ENCODE measurements at regions not wholly inside any gene's neighbourhood (a gene's known extent, or its start where the extent isn't known, plus 50 kb on each side); places are given as distances from the start of the nearest gene placed in this dataset.

DNA sequence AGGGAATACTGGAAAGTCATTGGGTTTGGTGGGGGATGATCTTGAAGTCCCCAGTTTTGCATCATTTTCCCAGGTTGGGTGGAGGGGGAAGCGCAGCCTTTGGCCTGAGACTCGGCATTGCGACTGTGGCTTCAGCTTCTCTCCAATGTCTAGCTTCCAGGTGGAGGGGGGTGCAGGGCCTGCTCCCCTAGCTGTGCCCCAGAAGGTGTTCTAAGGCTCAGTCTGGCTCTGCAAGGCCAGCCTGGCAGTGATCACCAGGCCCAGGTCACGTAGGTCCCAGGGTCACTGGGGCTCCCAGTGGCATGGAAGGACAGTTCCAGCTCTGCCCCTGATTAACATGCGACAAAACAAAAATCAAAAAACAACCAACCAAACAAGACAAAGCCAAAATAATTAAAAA lies 56.9 kb upstream of the HAAO start:
- POLR2A ChIA-PET: no interaction called here
- TF ChIP-seq, protein P1, sequence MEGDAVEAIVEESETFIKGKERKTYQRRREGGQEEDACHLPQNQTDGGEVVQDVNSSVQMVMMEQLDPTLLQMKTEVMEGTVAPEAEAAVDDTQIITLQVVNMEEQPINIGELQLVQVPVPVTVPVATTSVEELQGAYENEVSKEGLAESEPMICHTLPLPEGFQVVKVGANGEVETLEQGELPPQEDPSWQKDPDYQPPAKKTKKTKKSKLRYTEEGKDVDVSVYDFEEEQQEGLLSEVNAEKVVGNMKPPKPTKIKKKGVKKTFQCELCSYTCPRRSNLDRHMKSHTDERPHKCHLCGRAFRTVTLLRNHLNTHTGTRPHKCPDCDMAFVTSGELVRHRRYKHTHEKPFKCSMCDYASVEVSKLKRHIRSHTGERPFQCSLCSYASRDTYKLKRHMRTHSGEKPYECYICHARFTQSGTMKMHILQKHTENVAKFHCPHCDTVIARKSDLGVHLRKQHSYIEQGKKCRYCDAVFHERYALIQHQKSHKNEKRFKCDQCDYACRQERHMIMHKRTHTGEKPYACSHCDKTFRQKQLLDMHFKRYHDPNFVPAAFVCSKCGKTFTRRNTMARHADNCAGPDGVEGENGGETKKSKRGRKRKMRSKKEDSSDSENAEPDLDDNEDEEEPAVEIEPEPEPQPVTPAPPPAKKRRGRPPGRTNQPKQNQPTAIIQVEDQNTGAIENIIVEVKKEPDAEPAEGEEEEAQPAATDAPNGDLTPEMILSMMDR (IDR thresholded peaks at IDR 0.05; ENCODE audit: control extremely low read depth, extremely low read depth, low read depth, missing control alignments): no peak
- DNase-seq (ENCODE audit: extremely low spot score): no peak
- CTCF ChIA-PET: interaction anchor here (1.0 to 3.6 kb wide), 4 partner anchors 9 to 21 kb away, joined by 3 to 13 read pairs (median 6); no protein-coding TSS in a partner anchor

DNA sequence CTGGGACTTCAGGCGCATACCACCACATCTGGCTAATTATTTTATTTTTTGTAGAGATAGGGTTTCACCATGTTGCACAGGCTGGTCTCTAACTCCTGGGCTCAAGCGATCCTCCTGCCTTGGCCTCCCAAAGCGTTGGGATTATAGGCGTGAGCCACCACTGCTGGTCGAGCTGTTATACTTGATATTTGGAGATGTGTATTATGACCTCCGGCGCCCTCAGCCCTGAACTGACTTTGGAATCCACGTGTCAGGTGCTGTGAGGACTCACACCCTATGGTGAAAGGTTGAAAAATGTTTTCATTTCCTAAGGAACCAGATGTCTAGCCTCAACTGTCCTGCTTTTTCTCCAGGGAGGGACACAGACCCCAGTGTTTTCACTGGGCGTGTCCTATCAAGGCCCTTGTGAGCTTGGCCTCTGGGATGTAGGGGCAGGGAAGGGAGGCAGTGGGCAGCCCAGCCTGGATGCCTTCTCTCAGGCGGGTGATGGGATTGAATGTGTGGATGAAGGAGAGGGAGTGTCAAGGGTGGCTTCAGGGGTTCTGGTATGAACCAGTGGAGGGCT lies 56.4 kb upstream of the HAAO start:
- CTCF ChIA-PET: interaction anchor here (1.0 to 3.6 kb wide), 4 partner anchors 9 to 20 kb away, joined by 3 to 13 read pairs (median 6); no protein-coding TSS in a partner anchor

GRCh38 chr2:42848265-42848664 lies 55.9 kb upstream of the HAAO start:
- ChIA-PET POLR2A (no interaction called here), CTCF (interaction anchor here (1.0 to 3.6 kb wide), 4 partner anchors 9 to 16 kb away, joined by 3 to 13 read pairs (median 6); no protein-coding TSS in a partner anchor)
- TF ChIP-seq, protein P1 (IDR thresholded peaks at IDR 0.05; ENCODE audit: control extremely low read depth, extremely low read depth, low read depth, missing control alignments): no peak
- DNase-seq (ENCODE audit: extremely low spot score): no peak

More for the DNA sequence above, 56.4 kb upstream of the HAAO start:
- TF ChIP-seq, protein P1 (IDR thresholded peaks at IDR 0.05; ENCODE audit: control extremely low read depth, extremely low read depth, low read depth, missing control alignments): no peak
- POLR2A ChIA-PET: no interaction called here
- DNase-seq (ENCODE audit: extremely low spot score): no peak

GRCh38 chr2:42847596-42848151 lies 55.3 kb upstream of the HAAO start:
- no peak for DNase-seq (ENCODE audit: extremely low spot score)
- TF ChIP-seq, protein P1 (IDR thresholded peaks at IDR 0.05; ENCODE audit: control extremely low read depth, extremely low read depth, low read depth, missing control alignments): no peak
- CTCF ChIA-PET: interaction anchor here (1.0 to 2.1 kb wide), 7 partner anchors 9 to 69 kb away, joined by 3 to 8 read pairs (median 4); no protein-coding TSS in a partner anchor
- POLR2A ChIA-PET: no interaction called here

DNA sequence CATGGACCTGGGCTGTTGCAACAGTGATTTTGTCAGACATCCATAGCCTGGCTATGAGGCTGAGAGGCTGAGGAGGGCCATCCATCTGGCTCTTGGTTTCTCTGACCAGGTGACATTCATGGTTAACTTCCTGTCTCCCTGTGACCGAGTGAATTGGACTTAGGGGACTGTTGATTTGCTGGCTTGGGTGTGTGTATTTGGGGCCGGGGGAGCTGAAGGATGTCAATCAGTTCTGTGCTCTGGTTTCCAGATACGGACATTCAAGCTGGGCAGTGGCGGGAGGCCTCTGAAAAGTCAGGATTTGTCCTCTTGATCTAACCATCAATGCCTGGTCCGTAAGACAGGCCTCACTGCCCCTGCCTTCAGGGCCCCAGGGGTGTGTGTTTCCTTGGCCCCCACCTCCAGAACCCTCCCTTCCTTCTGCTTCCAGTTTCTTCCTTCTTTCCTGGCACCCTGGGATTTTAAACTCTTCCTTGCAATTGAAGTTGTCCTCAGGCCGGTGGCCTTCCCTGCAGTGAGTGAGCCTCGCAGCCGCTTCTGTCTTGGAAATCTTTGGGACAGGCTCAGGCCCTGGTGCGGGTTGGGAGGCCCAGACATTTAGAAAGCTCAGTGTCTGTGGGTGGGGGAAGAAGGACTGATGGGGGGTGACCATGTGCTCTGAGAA lies 54.7 kb upstream of the HAAO start:
- ChIA-PET POLR2A (no interaction called here), CTCF (interaction anchor here (1.0 to 2.1 kb wide), 6 partner anchors 9 to 70 kb away, joined by 3 to 8 read pairs (median 4); no protein-coding TSS in a partner anchor)
- no peak for DNase-seq (ENCODE audit: extremely low spot score)
- TF ChIP-seq, protein P1 (IDR thresholded peaks at IDR 0.05; ENCODE audit: control extremely low read depth, extremely low read depth, low read depth, missing control alignments): no peak

DNA sequence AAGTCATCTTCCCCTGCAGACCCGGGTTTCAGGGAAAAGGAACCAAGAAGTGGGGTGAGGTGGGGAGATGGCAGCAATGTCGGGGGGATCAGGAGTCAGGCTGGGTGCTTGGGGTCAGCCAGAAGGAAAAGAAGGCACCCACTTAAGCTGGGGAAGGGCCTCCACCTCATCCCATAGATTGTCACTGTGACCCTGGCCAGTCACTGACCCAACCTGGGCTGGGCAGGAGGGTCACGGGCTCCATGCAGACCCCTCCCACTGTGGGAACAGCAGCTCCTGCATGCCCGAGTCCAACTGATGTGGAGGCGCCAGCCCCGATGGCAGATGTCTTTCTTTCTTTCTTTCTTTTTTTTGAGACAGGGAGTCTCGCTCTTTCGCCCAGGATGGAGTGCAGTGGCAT lies 53.6 kb upstream of the HAAO start:
- TF ChIP-seq, protein P1 (IDR thresholded peaks at IDR 0.05; ENCODE audit: control extremely low read depth, extremely low read depth, low read depth, missing control alignments): no peak
- POLR2A ChIA-PET: no interaction called here
- CTCF ChIA-PET: interaction anchor here (1.2 kb wide), 1 partner anchor 9 kb away, joined by 3 read pairs; no protein-coding TSS in a partner anchor
- no peak for DNase-seq (ENCODE audit: extremely low spot score)

All from GM10248 (cell line).